Fibroblast of mammary gland (primary cell): ENCODE measurements at regions not wholly inside any gene's neighbourhood (a gene's known extent, or its start where the extent isn't known, plus 50 kb on each side); places are given as distances from the start of the nearest gene placed in this dataset.

Source experiments
- DNase-seq: peaks from one replicate; pipeline ENCODE4 v3.0.0-alpha.2; 2010; ENCODE audit warnings: low read depth
- H3K4me3 ChIP-seq: 2 replicates; pipeline ENCODE4 v1.5.1; 2011; ENCODE audit warnings: low read depth, mild to moderate bottlenecking, low read length, moderate library complexity; ENCODE audit not compliant: control insufficient read depth
- CTCF ChIP-seq: conservative IDR thresholded peaks from 2 replicates; pipeline ENCODE4 v1.5.1; 2011; ENCODE audit warnings: low read depth, low read length, inconsistent platforms; ENCODE audit not compliant: control insufficient read depth, insufficient read depth

GRCh38 chr5:133845271-133845670, 123.2 kb downstream of the C5orf15 start:
- TF ChIP-seq CTCF = no peak
- H3K4me3 ChIP-seq = no peak overlapping the region
- DNase-seq = no peak

DNA sequence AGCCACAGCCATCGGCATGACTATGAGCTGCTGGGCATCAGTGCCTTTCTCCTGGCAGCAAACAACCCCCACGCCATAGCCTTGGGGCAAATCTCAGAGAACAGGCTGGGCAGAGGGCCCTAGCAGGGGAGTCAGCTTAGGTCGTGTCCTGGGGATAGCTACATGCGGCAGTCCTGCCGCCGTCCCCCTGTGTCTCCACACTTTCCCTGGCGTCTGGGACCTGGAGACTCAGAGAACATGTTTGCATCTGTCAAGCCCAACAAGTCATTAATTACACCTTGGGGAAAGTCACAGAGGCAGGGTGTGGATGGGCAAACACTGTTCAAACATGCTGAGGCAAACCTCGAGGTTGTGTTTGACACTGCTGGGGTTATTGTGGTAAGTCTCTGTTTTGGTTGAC, 123.6 kb downstream of the C5orf15 start:
- DNase-seq = no peak
- H3K4me3 ChIP-seq = no peak overlapping the region
- TF ChIP-seq CTCF = no peak

DNA sequence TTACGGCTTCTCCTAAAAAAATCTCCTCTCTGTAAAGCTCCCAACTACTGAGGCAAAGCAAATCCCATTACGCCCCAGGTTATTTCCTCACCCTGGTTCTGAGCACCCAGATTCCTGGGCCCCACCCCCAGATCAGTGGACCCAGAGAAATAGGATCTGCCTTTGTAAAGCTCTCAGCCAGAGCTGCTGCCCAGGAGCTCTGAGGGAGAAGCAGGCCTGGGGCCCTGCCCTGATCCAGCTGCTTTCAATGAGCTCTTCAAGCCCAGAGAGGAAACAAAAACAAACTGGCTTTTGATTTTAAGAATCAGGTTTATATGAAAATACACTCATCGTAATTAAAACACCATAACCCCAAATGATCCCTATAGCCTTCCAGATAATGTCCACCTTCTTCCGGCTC, 124.5 kb downstream of the C5orf15 start:
- no peak overlapping the region for H3K4me3 ChIP-seq
- DNase-seq = no peak
- no peak for TF ChIP-seq CTCF

- no peak overlapping the region for H3K4me3 ChIP-seq
- TF ChIP-seq CTCF = no peak
- DNase-seq = no peak
Measured at GRCh38 chr5:133842846-133843611, 125.4 kb downstream of the C5orf15 start.

DNA sequence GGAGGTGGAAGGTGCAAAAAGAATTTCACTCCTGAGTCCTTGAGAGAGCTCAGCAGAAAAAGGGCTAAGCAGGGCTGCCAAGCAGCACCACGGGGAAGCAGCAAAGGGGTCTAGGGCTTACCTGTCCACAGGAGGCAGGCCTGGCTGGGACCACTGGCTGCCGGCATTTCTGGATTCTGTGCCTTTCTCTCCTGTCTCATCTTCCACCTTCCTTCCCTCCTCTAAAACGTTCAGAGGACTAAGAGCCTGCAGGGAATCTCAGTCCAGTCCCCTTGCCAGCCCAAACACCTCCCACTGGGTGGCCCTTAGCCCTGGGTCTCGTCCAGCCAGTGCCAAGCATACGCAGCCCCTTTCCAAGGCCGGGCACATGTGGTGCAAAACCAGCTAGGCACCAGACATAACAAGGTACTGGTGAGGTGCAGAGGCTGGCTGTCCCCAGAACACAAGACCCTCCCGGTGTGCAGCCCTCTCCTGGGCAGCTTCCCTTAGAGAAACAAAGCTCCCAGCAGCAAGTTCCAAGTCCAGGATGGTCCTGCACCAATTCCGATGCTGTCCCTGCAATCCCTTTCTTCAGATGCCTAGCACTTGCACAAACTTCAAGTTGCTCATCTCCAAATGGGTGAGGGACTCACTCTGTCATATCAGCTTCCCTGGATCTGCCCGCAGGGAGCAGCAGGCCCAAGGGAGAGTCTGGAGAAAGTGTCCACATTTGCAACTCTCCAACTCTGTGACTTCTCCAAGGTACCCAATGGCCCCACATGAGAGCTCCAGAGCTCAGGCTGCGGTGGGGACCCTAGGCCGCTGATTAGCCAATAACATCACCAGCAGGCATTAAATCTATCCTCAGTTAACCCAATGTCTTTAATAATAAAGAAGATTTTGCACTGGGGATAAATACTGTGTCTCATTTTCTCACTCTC, 126.3 kb downstream of the C5orf15 start:
- no peak for DNase-seq
- H3K4me3 ChIP-seq = no peak overlapping the region
- TF ChIP-seq CTCF = no peak

DNA sequence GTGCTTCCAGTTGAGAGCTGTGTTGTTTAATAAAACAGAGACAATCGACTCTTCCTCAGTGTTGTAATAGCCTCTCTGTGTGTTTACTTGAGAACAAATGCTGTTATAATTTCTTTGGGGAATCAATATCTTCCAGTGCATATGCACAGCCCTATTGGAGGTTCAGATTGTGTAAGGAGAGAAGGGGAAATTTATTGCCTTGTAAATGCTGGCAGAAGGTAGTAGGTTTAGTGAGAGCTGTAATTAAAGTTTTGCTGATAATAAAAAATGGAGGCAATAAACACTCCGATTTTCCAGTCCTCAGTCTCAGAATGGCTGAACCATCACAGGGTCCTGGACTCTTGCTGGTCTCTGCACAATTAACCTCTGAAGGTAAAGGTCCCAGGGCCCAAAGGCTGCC, 128.3 kb downstream of the C5orf15 start:
- DNase-seq = no peak
- no peak for TF ChIP-seq CTCF
- H3K4me3 ChIP-seq = no peak overlapping the region
